ENCODE measurements at regions not wholly inside any gene's neighbourhood (a gene's known extent, or its start where the extent isn't known, plus 50 kb on each side); places are given as distances from the start of the nearest gene placed in this dataset.

DNA sequence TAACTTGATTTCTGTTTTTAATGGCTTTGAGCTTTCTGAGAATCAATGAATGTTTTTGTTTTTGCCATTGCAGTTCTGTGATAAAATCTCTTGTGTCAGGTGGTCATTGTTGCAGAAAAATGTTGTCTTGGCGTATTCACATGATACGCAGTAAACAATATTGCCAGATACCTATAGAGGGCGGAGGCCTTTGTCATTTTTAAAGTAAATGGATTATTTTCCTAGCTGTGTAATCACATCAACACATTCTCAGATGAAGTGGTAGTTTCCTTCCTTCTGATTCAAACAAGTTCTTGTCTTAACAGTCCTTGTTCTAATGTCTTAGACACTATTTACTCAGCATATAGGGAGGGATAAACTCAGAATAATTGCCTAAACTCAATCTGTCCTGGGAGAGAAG is 109.9 kb upstream of the DAB2 start:
- TF ChIP-seq, protein P1, sequence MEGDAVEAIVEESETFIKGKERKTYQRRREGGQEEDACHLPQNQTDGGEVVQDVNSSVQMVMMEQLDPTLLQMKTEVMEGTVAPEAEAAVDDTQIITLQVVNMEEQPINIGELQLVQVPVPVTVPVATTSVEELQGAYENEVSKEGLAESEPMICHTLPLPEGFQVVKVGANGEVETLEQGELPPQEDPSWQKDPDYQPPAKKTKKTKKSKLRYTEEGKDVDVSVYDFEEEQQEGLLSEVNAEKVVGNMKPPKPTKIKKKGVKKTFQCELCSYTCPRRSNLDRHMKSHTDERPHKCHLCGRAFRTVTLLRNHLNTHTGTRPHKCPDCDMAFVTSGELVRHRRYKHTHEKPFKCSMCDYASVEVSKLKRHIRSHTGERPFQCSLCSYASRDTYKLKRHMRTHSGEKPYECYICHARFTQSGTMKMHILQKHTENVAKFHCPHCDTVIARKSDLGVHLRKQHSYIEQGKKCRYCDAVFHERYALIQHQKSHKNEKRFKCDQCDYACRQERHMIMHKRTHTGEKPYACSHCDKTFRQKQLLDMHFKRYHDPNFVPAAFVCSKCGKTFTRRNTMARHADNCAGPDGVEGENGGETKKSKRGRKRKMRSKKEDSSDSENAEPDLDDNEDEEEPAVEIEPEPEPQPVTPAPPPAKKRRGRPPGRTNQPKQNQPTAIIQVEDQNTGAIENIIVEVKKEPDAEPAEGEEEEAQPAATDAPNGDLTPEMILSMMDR (IDR thresholded peaks at IDR 0.05): no peak
- TF ChIP-seq POLR2A (IDR thresholded peaks at IDR 0.05): no peak
- TF ChIP-seq POLR2AphosphoS5 (IDR thresholded peaks at IDR 0.05): no peak
- TF ChIP-seq EP300 (IDR thresholded peaks at IDR 0.05; ENCODE audit: low read depth): no peak

Measured in transverse colon (tissue), 4 donors.